HTR-8/SVneo (cell line): ENCODE measurements at regions not wholly inside any gene's neighbourhood (a gene's known extent, or its start where the extent isn't known, plus 50 kb on each side); places are given as distances from the start of the nearest gene placed in this dataset.

Experiments used
- DNase-seq: peaks from one replicate; pipeline ENCODE4 v3.0.0; 2011; ENCODE audit warnings: low spot score, mixed read lengths; ENCODE audit not compliant: insufficient read length
- FAIRE-seq: peaks from 2 replicates; lab custom pipeline; 2011; peaks lifted over from hg19 to GRCh38; lab: Jason Lieb, UNC

GRCh38 chr6:53418288-53418687 lies 69.5 kb upstream of the ELOVL5 start:
- DNase-seq (no peak), FAIRE-seq (no peak)

DNA sequence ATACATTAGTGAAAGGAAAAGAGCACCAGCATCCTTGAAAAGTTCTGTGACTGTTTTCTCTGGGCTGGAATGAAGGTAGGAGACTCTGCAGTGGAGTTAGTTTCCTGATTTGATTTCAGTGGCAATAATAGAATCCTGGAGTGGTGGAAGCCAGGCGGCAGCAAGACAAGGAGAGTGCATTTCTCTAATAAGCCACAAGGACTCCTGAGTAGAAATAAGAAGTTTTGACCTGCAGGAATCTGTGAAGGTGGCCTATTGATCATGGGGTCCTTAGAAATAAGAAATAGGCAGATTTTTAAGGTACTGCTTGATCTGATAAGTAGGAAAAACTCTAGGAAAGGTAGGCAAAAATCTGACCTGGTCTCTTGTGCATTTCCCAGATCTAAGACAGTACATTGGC lies 68.4 kb upstream of the ELOVL5 start:
- FAIRE-seq (no peak), DNase-seq (no peak)

DNA sequence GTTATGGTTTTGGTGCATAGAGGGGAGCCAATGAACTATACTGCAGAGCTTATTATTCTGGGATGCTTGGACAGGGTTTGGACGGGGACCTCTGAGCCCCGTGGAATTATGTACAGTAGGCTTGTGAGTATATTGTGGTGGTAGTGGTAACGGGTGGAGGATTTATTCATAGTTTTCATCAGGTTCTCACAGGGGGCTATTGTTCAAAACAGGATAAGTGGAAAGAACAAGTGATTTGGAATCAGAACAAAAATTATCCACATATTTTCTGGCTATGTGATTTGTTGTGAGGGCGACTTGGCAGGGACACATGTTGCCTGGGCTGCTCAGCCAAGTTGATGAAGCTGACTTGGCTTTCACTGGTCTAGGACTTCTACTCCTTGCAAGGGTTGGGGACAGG lies 64.6 kb upstream of the ELOVL5 start:
- DNase-seq (no peak), FAIRE-seq (no peak)

- DNase-seq (no peak), FAIRE-seq (no peak)
Observed at GRCh38 chr6:53412751-53413150, 64.0 kb upstream of the ELOVL5 start.

- DNase-seq, result no peak
- FAIRE-seq, result peak; percentile 72
Observed at GRCh38 chr6:53412021-53412715, 63.4 kb upstream of the ELOVL5 start.

GRCh38 chr6:53411451-53411850 lies 62.7 kb upstream of the ELOVL5 start:
- peak; percentile 40 for FAIRE-seq
- DNase-seq, result no peak

GRCh38 chr6:53410508-53411258 lies 61.9 kb upstream of the ELOVL5 start:
- FAIRE-seq, result peak; percentile 91
- DNase-seq, result peak; percentile 20

DNA sequence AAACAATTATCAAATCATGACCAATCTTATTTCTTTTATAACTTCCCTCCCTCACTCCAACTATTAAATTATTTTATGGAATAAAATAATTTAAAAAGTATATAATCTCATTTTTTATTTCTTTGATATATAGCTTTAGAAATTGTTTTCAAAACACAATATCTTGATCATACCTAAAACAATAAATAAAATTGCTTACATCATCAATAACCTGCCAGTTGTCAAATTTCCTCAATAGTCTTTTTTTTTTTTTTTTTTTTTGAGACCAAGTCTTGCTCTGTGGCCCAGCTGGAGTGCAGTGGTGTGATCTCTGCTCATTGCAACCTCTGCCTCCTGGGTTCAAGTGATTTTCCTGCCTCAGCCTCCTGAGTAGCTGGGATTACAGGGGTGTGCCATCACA lies 60.1 kb upstream of the ELOVL5 start:
- FAIRE-seq (no peak), DNase-seq (no peak)

- no peak for DNase-seq
- no peak for FAIRE-seq
Observed at GRCh38 chr6:53399027-53399344, 50.2 kb upstream of the ELOVL5 start.

- DNase-seq (no peak), FAIRE-seq (no peak)
Observed at GRCh38 chr6:53398247-53399026, 49.7 kb upstream of the ELOVL5 start.
